Activated gamma-delta T cell (primary cell): ENCODE measurements at regions not wholly inside any gene's neighbourhood (a gene's known extent, or its start where the extent isn't known, plus 50 kb on each side); places are given as distances from the start of the nearest gene placed in this dataset.
"Not testable (repeated sequence)": the region's sequence is repeated elsewhere in the genome, so short reads cannot be mapped to it uniquely, and the experiment has no call there.

Experiments used
- DNase-seq: peaks from one replicate; lab custom pipeline; 2025; lab: John Stamatoyannopoulos, UW

DNA sequence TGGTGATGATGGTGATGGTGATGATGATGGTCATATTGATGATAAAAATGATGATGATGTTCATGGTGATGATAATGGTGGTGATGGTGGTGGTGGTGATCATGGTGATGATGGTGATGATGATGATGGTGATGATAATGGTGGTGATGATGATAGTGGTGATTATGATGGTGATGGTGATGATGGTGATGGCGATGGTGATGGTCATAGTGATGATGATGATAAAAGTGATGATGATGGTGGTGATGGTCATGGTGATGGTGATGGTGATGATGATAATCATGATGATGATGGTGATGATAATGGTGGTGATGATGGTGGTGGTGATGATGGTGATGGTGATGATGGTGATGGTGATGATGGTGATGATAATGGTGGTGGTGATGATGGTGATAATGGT is 478.7 kb downstream of the TYW1 start:
- DNase-seq = no peak

DNA sequence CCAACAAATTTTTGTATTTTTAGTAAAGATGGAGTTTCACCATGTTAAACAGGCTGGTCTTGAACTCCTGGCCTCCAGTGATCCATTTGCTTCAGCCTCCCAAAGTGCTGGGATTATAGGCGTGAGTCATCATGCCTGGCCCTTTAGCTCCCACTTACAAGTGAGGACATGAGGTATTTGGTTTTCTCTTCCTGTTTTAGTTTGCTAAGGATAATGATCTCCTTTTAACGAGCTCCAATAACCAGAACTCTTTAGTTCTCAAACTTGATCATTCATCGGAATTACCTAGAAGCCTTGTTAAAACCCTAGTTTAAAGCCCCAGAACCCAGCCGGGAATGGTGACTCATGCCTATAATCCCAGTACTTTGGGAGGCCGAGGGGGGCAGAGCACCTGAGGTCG is 481.4 kb downstream of the TYW1 start:
- no peak for DNase-seq

DNA sequence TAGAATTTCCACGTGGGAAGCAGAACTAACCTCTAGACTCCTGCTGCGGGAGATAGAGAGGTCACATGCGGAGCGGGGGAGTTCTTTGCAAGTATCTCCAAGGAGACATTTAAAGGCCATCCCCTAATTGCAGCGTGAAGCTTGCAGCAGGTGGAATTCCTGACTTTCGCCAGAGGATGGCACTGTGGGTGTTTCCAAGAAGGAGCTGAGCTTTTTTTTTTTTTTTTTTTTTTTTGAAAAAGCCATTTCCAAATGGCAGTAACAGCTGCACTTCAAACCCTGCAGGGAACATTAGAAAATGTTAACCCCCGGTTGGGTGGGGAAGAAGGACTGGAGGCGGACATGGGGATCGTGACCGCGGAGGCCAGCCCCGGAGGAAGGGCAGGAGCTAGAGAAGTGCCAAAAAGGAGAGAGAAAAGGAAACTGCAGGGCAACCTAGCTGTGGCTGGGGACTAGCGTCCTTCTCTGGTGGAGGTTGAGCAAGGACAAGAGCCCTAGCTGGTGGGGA is 487.7 kb downstream of the TYW1 start:
- no peak for DNase-seq

DNA sequence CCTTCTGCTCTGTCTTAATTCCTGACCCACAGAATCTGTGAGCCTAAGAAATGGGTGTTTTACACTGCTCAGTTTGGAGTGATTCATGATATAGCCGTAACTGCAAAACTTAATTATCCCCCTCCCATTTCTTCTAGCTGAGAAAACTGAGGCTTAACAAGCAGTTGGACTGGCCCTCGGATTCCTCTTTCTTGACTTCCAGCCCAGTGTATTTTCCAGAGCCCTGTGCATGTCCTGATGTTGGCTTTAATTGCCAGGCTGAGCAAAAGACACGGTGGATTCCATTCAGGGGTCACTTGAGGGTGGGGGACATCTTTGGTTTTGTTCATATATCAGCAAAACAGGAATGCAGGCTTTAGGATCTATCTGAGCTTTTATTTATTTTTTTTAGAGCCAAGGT is 489.8 kb downstream of the TYW1 start:
- no peak for DNase-seq

DNA sequence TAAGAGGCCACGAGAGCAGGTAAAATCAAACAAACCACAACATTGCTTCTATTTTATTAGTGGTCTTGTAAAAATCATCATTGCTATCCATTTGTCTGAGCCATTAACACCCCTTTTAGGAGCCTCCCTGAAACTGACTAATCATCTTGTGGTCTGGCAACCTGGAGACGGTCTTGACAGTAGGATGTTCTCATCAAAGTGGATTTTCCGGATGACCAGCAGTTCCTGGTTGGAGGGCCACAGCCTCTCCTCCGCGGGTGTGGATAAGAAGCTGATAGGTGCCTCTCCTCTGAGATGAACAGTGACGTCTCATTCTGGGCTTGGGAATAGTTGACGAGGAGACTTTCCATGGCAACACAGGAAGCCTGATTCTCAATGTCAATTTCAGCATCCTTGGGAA is 490.7 kb downstream of the TYW1 start:
- DNase-seq = no peak

DNA sequence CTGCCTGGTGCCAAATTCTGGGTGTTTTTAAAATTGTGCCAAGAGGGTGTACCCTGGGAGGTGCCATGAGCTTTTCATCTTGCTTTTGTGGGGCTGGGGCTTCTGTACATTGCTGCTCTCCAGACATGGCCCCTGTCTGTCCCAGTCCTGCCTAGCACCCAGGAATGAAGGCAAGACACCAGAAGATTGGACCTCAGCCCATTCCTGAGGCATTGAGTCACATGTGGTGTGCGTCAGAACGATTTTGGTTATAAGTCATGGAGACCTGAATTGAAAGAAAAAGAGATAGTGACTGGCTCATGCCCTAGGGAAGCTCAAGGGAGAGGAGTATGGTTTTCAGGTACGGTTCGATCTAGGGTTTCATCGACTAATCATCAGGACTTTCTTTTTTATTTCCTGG is 493.2 kb downstream of the TYW1 start:
- DNase-seq = no peak

DNA sequence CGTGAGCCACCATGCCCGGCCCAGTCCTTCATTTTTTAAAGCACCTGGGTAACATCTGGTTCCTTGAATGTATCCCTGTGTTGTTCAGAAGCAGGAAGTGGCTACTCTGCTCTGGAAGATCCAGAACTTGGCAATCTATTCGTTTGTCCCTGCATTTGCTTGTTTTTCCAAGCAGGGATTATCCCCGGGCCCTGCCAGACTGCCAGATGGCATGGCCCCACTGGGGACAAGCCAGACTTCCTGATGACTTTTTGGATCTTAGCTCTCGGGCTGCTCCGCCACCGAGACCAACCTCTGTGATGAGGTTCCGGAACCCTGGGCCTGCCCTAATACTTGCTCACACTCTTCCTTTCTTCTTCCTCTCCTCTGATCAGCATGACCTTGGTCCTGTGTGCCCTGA is 496.7 kb downstream of the TYW1 start:
- DNase-seq = no peak

DNA sequence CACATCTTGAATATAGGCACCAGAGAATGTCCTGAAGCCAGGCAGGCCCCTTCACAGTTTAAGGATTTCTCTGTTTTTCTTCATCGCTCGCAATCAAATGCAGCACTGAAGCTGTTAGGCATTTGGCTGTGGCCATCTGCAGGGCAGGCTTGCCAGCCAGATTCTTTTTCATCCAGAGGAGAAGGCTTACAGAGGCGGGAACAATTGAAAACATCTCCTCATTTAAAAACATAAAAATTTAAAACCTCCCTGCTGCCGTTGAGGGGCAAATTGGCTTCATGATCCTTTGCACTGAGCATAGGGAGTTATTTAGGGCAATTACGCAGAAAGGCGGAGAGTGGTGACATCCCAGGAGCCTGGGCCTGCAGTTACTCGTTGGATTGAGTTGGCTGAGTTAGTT is 500.0 kb downstream of the TYW1 start:
- no peak for DNase-seq

DNA sequence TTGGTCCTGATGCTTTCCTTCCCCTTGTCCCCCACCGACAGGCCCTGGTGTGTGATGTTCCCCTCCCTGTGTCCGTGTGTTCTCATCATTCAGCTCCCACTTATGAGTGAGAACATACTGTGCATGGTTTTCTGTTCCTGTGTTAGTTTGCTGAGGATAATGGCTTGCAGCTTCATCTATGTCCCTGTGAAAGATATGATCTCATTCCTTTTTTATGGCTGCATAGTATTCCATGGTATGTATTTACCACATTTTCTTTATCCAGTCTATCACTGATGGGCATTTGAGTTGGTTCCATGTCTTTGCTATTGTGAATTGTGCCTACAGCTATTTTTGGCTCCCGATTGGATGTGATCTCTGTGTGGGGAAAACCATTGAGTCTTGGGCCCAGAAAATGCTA is 501.3 kb downstream of the TYW1 start:
- not testable (repeated sequence) for DNase-seq

DNA sequence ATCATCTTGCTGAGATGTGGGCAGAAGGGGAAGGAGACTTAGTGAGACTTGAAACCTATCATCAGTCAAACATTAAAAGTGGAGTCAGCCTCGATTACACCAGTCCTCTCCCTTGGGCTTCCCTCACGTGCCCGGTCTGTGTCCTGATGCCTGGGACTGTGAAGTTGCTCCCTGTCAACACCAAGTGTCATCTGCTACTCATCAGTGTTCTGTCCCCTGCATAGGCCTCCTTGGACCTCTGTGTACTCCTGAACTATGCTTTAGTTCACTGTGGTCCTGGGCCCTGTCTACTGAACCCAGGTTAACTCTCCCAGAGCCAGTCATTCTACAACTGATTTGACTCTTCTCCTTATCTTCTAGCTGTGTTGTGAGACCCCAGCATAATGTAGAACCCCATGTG is 506.3 kb downstream of the TYW1 start:
- no peak for DNase-seq

DNA sequence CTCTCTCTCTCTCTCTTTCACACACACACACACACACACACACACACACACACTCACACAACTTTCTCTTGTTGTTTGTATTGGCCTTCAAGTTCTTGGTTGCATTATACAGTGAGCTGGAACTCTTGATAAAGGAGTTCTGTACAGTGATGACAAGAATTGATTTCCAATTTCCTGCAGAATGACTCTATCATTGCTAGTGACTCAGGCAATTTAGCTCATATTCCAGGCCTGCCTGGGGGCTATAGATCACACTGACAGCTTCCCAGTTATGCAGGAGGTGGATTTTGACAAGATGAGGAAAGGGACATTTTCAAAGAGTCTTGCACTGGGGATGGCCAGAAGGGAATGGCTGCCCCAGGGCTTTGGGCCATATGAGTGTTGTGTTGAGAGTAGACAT is 508.8 kb downstream of the TYW1 start:
- no peak for DNase-seq

DNA sequence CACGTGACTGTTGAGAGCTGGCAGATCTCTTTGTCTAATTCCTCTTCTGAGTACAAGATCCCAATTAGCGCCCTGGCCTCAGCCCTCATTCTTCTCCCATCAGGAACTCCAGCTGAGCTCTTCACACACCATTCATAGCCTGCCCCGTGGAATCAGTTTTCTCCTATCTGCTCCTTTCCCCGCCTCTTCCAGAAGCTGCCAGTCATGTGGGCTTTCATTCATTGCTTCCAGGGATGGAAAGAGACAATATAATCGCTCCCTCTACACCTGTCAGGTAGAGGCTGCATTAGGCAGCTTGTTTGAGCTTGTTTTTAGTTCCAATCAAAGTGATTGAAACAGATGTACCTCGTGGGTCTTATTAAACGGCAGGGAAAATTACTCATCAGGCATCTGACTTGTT is 515.8 kb downstream of the TYW1 start:
- DNase-seq = no peak

DNA sequence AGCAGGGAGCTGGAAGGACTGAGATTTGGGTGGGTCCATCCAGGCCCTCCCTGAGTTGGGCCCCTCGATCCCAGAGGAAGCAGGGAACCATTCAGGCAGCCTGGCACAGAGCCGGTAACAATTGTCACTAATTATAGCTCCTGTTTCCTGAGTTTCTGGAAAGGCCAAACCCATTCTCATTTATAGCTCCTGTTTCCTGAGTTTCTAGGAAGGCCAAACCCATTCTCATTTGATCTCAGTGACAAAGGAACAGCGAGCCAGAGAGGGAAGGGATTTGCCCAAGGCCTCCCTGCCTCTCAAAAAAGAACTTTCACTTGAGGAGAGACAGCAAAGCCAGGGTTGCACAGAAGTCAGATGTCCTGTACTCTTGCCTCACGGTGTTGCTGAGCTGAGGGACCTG is 521.9 kb downstream of the TYW1 start:
- DNase-seq = no peak

DNA sequence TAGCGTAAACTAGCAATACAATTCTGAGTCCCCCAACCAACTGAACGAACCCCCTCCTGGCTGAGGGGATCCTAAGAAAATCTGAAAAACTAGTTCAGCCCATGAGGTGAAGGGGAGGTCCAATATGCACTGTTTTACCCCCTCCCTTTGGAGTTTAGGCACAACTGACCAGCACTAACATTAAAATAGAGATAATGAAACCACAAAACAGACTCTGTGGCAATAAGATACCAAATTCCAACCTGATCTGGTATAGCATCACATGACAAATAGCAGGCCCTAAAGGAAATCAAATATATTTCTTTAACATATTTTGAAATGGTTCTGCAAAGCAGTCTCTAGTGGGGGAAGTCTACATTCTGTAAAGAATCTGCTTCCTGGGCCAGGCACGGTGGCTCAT is 522.5 kb downstream of the TYW1 start:
- no peak for DNase-seq

DNA sequence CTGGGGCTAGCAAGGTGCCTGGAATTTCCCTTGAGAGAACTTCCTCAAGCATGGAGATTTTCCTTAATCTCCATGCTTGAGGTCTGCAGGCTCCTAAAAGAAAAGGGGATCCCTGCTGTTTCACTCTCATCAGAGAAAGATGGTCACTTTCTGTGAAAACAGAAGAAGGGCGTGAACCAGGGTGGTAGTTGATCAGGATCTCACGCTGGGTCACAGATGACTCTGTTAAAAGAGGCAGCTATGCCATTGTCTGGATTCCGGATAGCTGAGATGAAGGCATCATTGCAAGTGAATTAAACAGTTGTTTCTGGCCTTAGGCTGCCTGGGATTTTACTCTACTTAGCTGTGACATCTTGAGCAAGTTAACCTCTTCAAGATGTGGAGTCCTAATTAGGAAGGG is 525.9 kb downstream of the TYW1 start:
- DNase-seq = no peak

DNA sequence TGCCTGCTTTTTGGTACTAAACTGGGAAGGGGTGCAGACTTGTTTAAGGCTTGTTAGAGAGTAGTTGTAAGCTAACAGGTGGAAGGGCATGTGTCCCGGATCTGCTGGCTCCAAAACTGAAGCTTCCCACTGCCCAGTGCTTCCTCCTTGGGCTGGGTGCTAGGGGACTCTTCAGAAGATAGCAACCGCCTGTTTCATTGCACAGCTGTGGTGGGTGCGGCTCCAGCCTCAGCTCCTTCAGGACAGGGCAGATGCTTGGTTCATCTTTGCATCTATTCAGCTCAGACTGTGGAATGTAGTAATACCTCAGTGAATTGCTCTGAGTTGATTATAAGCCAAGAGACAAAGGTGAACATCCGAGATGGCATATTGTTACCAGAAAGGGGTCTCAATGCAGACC is 527.1 kb downstream of the TYW1 start:
- no peak for DNase-seq

DNA sequence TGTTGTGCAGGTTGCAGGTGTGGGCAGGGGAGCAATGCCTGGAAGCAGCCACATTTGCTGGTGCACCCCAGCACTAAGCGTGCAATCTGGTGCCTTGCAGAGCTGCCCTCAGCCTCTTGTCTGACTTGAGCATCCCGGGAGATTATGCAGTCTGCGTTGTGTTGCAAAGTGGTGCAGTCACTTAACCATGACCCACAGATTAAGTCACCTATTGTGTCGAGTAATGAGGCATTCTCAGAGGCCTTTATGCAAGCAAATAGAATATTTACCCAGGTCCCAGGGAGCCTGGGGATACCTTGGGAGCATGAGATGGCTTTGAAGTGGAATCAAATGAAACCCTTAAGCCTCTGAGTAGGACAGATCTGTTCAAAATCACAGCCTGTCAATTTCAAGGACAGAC is 529.0 kb downstream of the TYW1 start:
- DNase-seq = no peak

DNA sequence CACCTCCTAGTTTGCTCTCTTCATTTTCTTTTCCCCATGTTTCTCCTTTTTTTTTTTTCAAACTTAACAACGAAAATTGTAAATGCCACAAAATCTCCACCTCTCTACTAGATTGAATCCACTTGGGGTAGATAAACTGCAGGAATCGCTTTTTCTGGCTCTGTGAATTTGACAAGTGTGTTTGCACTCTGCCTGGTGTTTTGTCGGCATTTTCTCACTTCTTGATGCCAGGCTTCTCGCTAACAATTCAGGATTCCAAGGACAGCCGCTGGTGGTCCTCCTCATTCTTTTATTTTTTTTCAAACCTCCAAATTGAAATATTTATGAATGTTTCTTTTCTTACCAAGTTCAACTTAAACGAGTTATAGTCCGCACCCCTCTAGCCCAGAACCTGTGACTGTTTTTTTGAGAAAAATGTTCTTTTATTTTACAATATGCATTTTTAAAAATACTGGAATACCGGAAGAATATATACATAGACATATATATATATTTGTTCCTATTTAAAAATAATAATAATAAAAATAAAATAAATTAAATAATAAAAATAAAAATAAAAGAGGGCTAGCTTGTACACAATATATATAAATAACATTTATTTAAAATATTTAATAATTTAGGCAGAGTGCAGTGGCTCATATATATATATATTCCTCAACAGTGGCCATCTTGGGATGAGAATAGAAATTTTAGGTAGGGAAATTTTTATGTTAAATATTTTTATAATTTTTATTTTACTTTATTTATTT is 538.8 kb downstream of the TYW1 start:
- no peak for DNase-seq

DNA sequence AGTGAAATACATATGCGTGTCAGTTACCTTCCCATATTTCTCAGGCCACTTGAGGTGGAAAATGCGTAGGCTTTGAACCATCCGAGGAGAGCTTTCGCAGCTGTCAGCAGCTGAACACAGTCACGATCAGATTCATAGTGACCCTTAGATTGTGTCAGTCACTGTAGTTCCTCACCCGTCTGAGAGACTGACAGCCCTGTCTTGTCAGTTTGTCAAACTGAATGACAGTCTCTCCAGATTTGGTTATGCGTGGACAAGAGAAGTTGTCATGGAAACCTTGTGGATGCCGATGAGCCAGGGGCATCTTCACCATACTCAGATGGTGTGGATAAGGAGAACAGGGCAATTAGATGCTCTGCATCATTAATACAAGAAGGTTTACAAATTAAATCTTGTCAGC is 546.3 kb downstream of the TYW1 start:
- DNase-seq = no peak

DNA sequence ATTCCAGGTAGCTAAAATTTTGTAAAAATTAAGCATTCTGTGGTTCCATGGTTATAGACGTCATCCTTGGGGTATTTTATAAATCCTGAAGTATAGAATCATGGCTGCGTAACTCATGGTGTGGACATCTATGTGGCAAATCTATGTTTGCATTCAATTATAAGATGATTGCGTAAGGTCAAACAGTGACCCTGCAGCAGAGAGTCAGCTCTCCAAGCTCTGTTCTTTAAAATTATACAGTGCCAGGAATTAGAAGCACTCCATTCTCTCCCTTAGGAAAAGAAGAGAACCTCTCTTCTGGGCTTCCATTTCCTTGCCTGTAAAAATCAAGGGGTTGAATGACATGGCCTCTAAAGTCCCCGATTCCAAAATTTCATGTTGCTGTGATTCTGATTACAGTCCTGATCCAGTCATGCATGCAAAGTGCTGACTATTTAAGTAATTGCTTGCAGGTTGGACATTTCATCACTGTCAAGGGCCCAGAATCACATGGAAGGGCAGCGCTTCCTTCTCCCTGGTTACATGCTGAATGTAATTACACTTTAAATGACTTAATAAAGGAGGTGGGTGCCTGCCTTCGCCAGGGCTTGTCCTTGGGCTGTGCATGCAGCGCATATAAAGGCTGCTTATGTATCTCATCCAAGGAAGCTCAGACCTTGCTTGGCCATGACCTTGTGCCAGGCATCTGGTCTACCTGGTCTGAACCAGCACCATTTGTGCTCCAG is 550.7 kb downstream of the TYW1 start:
- DNase-seq = no peak

DNA sequence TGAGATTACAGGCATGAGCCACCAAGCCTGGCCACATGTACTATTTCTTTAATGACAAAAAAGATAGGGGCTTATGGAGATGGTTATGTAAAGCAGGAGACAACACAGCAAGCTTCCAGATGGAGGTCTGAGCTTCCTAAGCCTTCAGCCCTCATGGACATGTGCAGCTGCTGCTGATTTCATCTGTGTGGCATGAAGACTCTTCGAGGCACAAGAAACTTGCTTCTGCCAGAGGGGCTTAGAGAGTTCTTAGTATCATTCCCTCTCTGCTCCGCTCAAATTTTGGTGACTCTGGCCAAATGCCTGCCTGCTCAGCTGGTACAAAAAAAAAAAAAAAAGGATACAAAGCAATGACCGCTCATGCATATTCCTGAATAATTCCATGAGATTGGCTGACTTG is 552.5 kb downstream of the TYW1 start:
- no peak for DNase-seq

DNA sequence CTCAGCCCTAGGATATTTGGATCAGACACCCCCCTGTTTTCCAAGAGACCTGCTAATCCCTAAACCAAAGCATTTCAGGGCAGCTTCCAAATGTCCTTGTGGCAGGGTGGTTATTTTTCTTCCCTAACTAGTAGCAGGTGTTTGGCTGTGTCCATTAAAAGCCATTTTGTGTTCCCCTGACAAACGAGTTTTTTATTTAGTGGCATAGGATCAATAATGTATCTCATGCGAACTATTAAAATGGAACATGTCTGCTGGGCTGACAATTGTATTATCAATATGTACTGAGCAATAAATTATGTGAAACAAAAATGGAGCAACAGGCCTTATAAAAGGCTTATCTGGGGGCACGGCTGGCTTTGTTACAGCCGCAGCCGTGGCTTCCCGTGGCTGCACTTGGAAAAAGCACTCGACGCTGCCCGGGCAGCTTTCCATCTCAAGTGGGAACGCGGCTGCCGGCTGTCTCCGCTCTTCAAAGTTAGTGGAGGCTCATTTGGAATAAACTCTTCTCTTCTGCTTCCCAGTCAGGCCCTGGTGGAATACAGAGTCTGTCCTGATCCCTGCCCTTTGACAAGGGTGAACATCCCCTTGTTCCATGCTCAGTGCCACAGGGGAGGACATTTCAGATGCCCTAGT is 554.3 kb downstream of the TYW1 start:
- DNase-seq = no peak

DNA sequence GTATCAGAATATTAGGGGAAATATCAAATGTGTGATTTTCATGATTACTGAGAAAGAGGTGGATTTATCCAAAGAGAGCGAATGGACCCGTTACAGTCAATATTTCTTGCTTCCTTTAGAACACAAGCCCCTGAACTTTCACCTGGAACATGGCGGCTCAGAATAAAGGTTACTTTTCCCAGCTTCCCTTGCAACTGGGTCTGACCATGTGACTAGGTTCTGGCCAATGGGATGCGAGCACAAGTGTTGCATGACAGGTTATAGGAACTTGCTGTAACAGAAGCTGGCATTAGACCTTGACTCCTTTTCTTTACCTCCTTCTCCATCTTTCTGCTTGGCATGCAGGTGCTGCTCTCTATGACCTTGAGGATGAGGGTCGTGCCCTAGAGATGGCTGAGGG is 556.1 kb downstream of the TYW1 start:
- no peak for DNase-seq
